ENCODE measurements at regions not wholly inside any gene's neighbourhood (a gene's known extent, or its start where the extent isn't known, plus 50 kb on each side); places are given as distances from the start of the nearest gene placed in this dataset.

DNA sequence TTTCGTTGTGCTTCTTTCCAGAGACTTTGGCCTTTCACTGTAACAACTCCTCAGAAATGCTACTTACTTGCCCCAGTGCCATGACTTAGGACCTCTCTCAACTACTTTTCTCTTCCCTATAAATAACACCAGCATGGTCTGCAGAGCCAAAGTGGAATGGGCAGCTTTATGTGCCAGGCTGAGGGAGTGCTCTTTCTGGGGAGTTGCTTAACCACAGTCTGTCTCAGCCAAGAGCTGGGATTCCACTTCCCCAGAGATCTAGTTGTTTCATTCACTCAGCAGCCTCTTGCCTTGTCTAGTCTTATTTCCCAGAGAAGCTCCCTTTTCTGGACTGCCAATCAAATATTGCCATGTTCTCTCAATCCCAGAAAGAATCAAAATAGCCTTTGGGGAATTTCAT lies 912.2 kb downstream of the GRID1 start:
- Histone ChIP-seq H3K4me1 (no peaks in the 10 kb centered on the region), H3K27me3 (no peaks in the 10 kb centered on the region), H3K4me3 (no peak overlapping the region), H3K36me3 (no peaks in the 10 kb centered on the region), H3K27ac (no peak overlapping the region), H3K9me3 (no peaks in the 10 kb centered on the region)
- intact Hi-C loops (cut with DNase I), result no loop called here
- DNase-seq (no peak), ATAC-seq (no peak), FAIRE-seq (no peak)
- TF ChIP-seq, protein P1, sequence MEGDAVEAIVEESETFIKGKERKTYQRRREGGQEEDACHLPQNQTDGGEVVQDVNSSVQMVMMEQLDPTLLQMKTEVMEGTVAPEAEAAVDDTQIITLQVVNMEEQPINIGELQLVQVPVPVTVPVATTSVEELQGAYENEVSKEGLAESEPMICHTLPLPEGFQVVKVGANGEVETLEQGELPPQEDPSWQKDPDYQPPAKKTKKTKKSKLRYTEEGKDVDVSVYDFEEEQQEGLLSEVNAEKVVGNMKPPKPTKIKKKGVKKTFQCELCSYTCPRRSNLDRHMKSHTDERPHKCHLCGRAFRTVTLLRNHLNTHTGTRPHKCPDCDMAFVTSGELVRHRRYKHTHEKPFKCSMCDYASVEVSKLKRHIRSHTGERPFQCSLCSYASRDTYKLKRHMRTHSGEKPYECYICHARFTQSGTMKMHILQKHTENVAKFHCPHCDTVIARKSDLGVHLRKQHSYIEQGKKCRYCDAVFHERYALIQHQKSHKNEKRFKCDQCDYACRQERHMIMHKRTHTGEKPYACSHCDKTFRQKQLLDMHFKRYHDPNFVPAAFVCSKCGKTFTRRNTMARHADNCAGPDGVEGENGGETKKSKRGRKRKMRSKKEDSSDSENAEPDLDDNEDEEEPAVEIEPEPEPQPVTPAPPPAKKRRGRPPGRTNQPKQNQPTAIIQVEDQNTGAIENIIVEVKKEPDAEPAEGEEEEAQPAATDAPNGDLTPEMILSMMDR (IDR thresholded peaks at IDR 0.05), result no peak
- WGBS, 2 donors, result 76 to 78% methylated on average over 1 of the region's 1 CpG

GRCh38 chr10:85457191-85457590 lies 909.4 kb downstream of the GRID1 start:
- Histone ChIP-seq H3K27me3 (no peaks in the 10 kb centered on the region), H3K27ac (no peak overlapping the region), H3K36me3 (no peaks in the 10 kb centered on the region), H3K4me3 (no peak overlapping the region), H3K9me3 (no peaks in the 10 kb centered on the region), H3K4me1 (no peaks in the 10 kb centered on the region)
- ATAC-seq (no peak), DNase-seq (no peak), FAIRE-seq (no peak)
- TF ChIP-seq, protein P1 (IDR thresholded peaks at IDR 0.05), result no peak
- intact Hi-C loops (cut with DNase I), result no loop called here
- WGBS, 2 donors, result 19 to 37% methylated on average over 2 of the region's 2 CpGs

DNA sequence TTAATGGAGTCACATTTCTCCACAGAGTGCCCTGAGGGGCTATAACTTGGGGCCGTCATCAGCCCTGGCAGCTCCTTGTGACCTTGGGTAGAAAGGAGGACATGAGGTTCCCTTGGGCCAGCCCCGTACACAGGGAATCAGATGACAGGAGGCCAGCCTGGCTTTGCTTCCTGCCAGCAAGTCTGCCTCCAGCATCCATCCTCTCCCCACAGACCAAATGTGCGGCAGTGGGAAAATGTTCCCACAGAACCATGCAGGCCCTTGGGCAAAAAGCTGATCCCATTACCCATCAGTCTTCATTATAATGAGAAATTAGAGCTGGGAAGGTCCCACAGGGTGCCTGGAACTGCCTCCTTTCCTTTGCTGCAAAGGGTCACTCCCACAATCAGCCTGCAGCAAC lies 908.3 kb downstream of the GRID1 start:
- TF ChIP-seq, protein P1 (IDR thresholded peaks at IDR 0.05), result no peak
- no peaks in the 10 kb centered on the region for H3K27me3 ChIP-seq
- no peaks in the 10 kb centered on the region for H3K36me3 ChIP-seq
- DNase-seq (no peak), ATAC-seq (no peak), FAIRE-seq (no peak)
- H3K4me1 ChIP-seq, result no peaks in the 10 kb centered on the region
- intact Hi-C loops (cut with DNase I), result no loop called here
- 72 to 73% methylated on average over 3 of the region's 3 CpGs for WGBS, 2 donors
- H3K9me3 ChIP-seq, result no peaks in the 10 kb centered on the region
- H3K4me3 ChIP-seq, result no peak overlapping the region
- no peak overlapping the region for H3K27ac ChIP-seq

GRCh38 chr10:85459906-85460305 lies 906.7 kb downstream of the GRID1 start:
- Histone ChIP-seq H3K27me3 (no peaks in the 10 kb centered on the region), H3K4me1 (no peaks in the 10 kb centered on the region), H3K36me3 (no peaks in the 10 kb centered on the region), H3K27ac (no peak overlapping the region), H3K9me3 (no peaks in the 10 kb centered on the region), H3K4me3 (no peak overlapping the region)
- ATAC-seq, result no peak
- no peak for DNase-seq
- 71 to 84% methylated on average over 10 of the region's 10 CpGs for WGBS, 2 donors
- intact Hi-C loops (cut with DNase I), result no loop called here
- TF ChIP-seq, protein P1 (IDR thresholded peaks at IDR 0.05), result no peak
- FAIRE-seq, result no peak

- intact Hi-C loops (cut with DNase I), result no loop called here
- WGBS, 2 donors, result 81 to 88% methylated on average over 2 of the region's 2 CpGs
- ATAC-seq (no peak), FAIRE-seq (no peak), DNase-seq (no peak)
- TF ChIP-seq, protein P1 (IDR thresholded peaks at IDR 0.05), result no peak
- Histone ChIP-seq H3K9me3 (no peaks in the 10 kb centered on the region), H3K27ac (no peak overlapping the region), H3K4me1 (no peaks in the 10 kb centered on the region), H3K27me3 (no peaks in the 10 kb centered on the region), H3K36me3 (no peaks in the 10 kb centered on the region), H3K4me3 (no peak overlapping the region)
These were observed 902.3 kb downstream of the GRID1 start for GRCh38 chr10:85464336-85464735.
